Trophoblast cell (in vitro differentiated cells and primary cell): ENCODE measurements at regions not wholly inside any gene's neighbourhood (a gene's known extent, or its start where the extent isn't known, plus 50 kb on each side); places are given as distances from the start of the nearest gene placed in this dataset.
"Not testable (repeated sequence)": the region's sequence is repeated elsewhere in the genome, so short reads cannot be mapped to it uniquely, and the experiment has no call there.

Experiments
- DNase-seq, 2 donors: peaks; one replicate each; pipeline ENCODE4 v3.0.0-alpha.2; 2016
- H2AFZ ChIP-seq: 2 replicates; pipeline ENCODE4 v1.6.1; 2013; ENCODE audit warnings: low read length, moderate library complexity, mild to moderate bottlenecking; ENCODE audit not compliant: insufficient read depth, poor library complexity
- H2AK5ac ChIP-seq: 2 replicates; pipeline ENCODE4 v1.6.1; 2013; ENCODE audit warnings: mild to moderate bottlenecking, low read length
- H2BK120ac ChIP-seq: 2 replicates; pipeline ENCODE4 v1.6.1; 2013; ENCODE audit warnings: low read length, mild to moderate bottlenecking, moderate library complexity; ENCODE audit not compliant: insufficient read depth, poor library complexity
- H2BK12ac ChIP-seq: 2 replicates; pipeline ENCODE4 v1.6.1; 2013; ENCODE audit warnings: mild to moderate bottlenecking, low read length, moderate library complexity
- H2BK5ac ChIP-seq: 2 replicates; pipeline ENCODE4 v1.6.1; 2013; ENCODE audit warnings: low read length, low read depth, moderate library complexity, mild to moderate bottlenecking; ENCODE audit not compliant: poor library complexity
- H3K14ac ChIP-seq: 2 replicates; pipeline ENCODE4 v1.6.1; 2013; ENCODE audit warnings: mild to moderate bottlenecking, low read length
- H3K18ac ChIP-seq: 2 replicates; pipeline ENCODE4 v1.6.1; 2013; ENCODE audit warnings: mild to moderate bottlenecking, low read length
- H3K23ac ChIP-seq: 2 replicates; pipeline ENCODE4 v1.6.1; 2013; ENCODE audit warnings: low read length
- H3K27ac ChIP-seq: 2 replicates; pipeline ENCODE4 v1.5.1; 2013; ENCODE audit warnings: low read depth, mild to moderate bottlenecking, inconsistent platforms, low read length, moderate library complexity
- H3K27me3 ChIP-seq: 2 replicates; pipeline ENCODE4 v1.6.1; 2013; ENCODE audit warnings: inconsistent platforms, mild to moderate bottlenecking, low read length, moderate library complexity; ENCODE audit not compliant: insufficient read depth
- H3K36me3 ChIP-seq, 2 experiments: 1 replicate in 1 of 2; 2 replicates in 1 of 2; pipeline ENCODE4 v1.6.1; 2013; ENCODE audit warnings: low read length in 2 of 2, mild to moderate bottlenecking in 2 of 2, moderate library complexity in 1 of 2; ENCODE audit not compliant: insufficient read depth in 2 of 2, control insufficient read depth in 1 of 2
- H3K4ac ChIP-seq: 2 replicates; pipeline ENCODE4 v1.6.1; 2013; ENCODE audit warnings: low read depth, mild to moderate bottlenecking, low read length, moderate library complexity
- H3K4me1 ChIP-seq, 2 experiments: 1 replicate in 1 of 2; 2 replicates in 1 of 2; pipeline ENCODE4 v1.6.1; 2013; ENCODE audit warnings: low read length in 2 of 2, mild to moderate bottlenecking in 2 of 2, moderate library complexity in 1 of 2; ENCODE audit not compliant: insufficient read depth in 2 of 2, control insufficient read depth in 1 of 2
- H3K4me2 ChIP-seq: 2 replicates; pipeline ENCODE4 v1.6.1; 2013; ENCODE audit warnings: inconsistent platforms, mild to moderate bottlenecking, low read length, moderate library complexity
- H3K4me3 ChIP-seq: 2 replicates; pipeline ENCODE4 v1.5.1; 2013; ENCODE audit warnings: mild to moderate bottlenecking, low read depth, low read length, inconsistent platforms
- H3K79me1 ChIP-seq: one replicate; pipeline ENCODE4 v1.6.1; 2013; ENCODE audit warnings: low read length
- H3K79me2 ChIP-seq: 2 replicates; pipeline ENCODE4 v1.6.1; 2013; ENCODE audit warnings: low read length, mild to moderate bottlenecking; ENCODE audit not compliant: control insufficient read depth, insufficient read depth, poor library complexity
- H3K9ac ChIP-seq: 2 replicates; pipeline ENCODE4 v1.6.1; 2013; ENCODE audit warnings: mild to moderate bottlenecking, low read length
- H3K9me3 ChIP-seq: 2 replicates; pipeline ENCODE4 v1.6.1; 2013; ENCODE audit warnings: low read depth, mild to moderate bottlenecking, control low read depth, inconsistent platforms, low read length; ENCODE audit not compliant: insufficient read depth
- H4K12ac ChIP-seq: 2 replicates; pipeline ENCODE4 v1.6.1; 2013; ENCODE audit warnings: low read depth, mild to moderate bottlenecking, low read length, moderate library complexity
- H4K8ac ChIP-seq: 2 replicates; pipeline ENCODE4 v1.6.1; 2013; ENCODE audit warnings: low read depth, mild to moderate bottlenecking, low read length, moderate library complexity
- H4K91ac ChIP-seq: one replicate; pipeline ENCODE4 v1.6.1; 2013; ENCODE audit warnings: low read depth, mild to moderate bottlenecking, low read length, moderate library complexity
- WGBS: extraction: QIAGEN DNeasy Blood & Tissue Kit; methylation state at CpG from one replicate; pipeline ENCODE4 v1.1.7; 2013; ENCODE audit warnings: missing lambda C conversion rate; ENCODE audit not compliant: insufficient read length, insufficient coverage; ENCODE audit errors: extremely low coverage; 5-methylcytosine and 5-hydroxymethylcytosine counted together

DNA sequence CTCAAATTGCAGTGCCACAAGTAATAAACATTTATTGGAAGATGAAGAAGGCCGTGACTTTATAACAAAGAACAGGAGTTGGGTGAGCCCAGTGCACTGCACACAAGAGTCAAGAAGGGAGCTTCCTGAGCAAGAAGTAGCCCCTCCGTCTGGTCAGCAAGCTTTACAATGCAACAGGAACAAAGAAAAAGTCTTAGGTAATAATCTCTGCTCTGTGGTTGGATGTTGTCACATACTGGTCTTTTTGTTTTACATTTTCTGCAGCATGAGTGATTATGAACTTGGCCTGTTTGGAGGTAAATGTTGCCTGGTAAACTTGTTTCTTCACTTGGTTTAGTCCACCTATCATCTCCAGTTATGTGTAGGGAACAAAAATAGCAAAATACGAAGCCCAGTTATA, 157.2 kb downstream of the KDM5D start:
- Histone ChIP-seq H3K9me3 (no peaks in the 10 kb centered on the region), H3K79me2 (no peaks in the 10 kb centered on the region), H2BK12ac (no peak overlapping the region), H4K91ac (no peak overlapping the region), H3K79me1 (no peaks in the 10 kb centered on the region), H3K4me1 (no peaks in the 10 kb centered on the region), H3K4ac (no peak overlapping the region), H3K27me3 (no peaks in the 10 kb centered on the region), H3K18ac (no peak overlapping the region), H4K12ac (no peak overlapping the region), H4K8ac (no peak overlapping the region), H2BK5ac (no peak overlapping the region), H2BK120ac (no peak overlapping the region), H3K9ac (no peak overlapping the region), H2AFZ (no peak overlapping the region), H3K36me3 (peaks cover 4% of the 10 kb centered on the region in 2 experiments), H3K14ac (no peak overlapping the region), H3K4me2 (no peak overlapping the region), H3K4me3 (no peak overlapping the region), H3K23ac (no peak overlapping the region), H2AK5ac (no peak overlapping the region), H3K27ac (no peak overlapping the region)
- no peak for DNase-seq
- WGBS = no CpG with 5 or more reads among the region's 3 CpGs

DNA sequence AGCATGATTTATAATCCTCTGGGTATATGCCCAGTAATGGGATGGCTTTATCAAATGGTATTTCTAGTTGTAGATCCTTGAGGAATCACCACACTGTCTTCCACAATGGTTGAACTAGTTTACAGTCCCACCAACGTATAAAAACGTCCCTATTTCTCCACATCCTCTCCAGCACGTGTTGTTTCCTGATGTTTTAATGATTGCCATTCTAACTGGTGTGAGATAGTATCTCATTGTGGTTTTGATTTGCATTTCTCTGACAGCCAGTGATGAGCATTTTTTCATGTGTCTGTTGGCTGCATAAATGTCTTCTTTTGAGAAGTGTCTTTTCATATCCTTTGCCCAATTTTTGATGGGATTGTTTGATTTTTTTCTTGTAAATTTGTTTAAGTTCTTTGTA, 163.5 kb downstream of the KDM5D start:
- H4K91ac ChIP-seq, H3K27me3 ChIP-seq, DNase-seq, H3K4me2 ChIP-seq, H2BK5ac ChIP-seq, H2AK5ac ChIP-seq, H4K8ac ChIP-seq, H3K23ac ChIP-seq, H3K4me3 ChIP-seq, H3K4me1 ChIP-seq, H4K12ac ChIP-seq, H3K79me2 ChIP-seq, H3K79me1 ChIP-seq, H3K9me3 ChIP-seq, H3K36me3 ChIP-seq, H3K9ac ChIP-seq, H2BK120ac ChIP-seq, H3K14ac ChIP-seq, H3K4ac ChIP-seq, H3K18ac ChIP-seq, H2AFZ ChIP-seq, H2BK12ac ChIP-seq, H3K27ac ChIP-seq: not testable (repeated sequence)
- no CpG with 5 or more reads among the region's 3 CpGs for WGBS

DNA sequence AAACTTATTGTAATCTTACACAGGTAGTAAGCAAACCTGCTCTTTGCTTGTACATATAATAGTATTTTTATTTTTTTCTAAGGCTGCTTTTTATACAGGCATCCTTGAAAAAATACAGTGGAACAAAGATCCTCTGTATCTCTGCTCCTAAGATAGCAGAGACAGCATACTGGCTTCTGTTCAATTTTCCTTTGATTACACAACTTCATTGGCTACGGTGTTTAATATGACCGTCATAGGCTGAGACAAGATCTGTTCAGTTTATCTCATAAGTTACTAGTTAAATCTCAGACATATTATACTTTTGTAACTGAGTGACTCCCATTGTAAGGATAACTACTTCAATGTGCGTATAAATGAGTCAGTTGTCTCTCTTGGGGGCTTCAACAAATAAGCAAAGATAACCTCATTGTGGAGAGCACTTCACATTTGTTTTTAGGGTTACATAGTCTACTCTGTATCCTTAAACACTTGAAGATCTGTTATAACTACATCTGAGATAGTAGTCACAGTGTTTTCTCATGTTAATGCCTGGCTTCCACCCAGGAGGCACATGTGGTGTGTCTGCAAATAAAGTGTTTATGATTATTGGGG, 166.1 kb downstream of the KDM5D start:
- Histone ChIP-seq H3K14ac (no peak overlapping the region), H3K4me2 (no peak overlapping the region), H3K9ac (no peak overlapping the region), H2BK120ac (no peak overlapping the region), H4K12ac (no peak overlapping the region), H3K9me3 (no peaks in the 10 kb centered on the region), H3K18ac (no peak overlapping the region), H2BK5ac (no peak overlapping the region), H2AK5ac (no peak overlapping the region), H3K4me1 (no peaks in the 10 kb centered on the region), H3K36me3 (peaks cover 1% of the 10 kb centered on the region in 2 experiments), H3K4ac (no peak overlapping the region), H3K27ac (no peak overlapping the region), H2AFZ (no peak overlapping the region), H3K79me1 (no peaks in the 10 kb centered on the region), H3K4me3 (no peak overlapping the region), H2BK12ac (no peak overlapping the region), H3K79me2 (no peaks in the 10 kb centered on the region), H3K27me3 (no peaks in the 10 kb centered on the region), H4K8ac (no peak overlapping the region), H4K91ac (no peak overlapping the region), H3K23ac (no peak overlapping the region)
- no CpG with 5 or more reads among the region's 3 CpGs for WGBS
- DNase-seq = no peak

DNA sequence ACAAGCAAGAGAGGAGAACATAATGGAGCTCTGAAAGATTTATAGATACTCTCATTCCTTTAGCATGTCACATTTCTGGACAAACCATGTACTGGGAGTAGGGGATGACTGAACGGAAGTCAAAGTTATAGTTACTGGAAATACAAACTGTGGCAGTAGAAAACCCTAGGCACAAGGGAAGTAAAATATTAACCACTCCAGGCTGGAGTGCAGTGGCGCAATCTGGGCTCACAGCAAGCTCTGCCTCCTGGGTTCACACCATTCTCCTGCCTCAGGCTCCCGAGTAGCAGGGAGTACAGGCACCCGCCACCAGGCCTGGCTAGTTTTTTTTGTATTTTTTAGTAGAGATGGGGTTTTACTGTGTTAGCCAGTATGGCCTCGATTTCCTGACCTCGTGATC, 167.3 kb downstream of the KDM5D start:
- no peak for DNase-seq
- H2BK12ac ChIP-seq = no peak overlapping the region
- no peak overlapping the region for H2AK5ac ChIP-seq
- H4K91ac ChIP-seq = no peak overlapping the region
- H2AFZ ChIP-seq = no peak overlapping the region
- no peak overlapping the region for H3K4me2 ChIP-seq
- H3K4ac ChIP-seq = no peak overlapping the region
- H3K27me3 ChIP-seq = no peaks in the 10 kb centered on the region
- H3K18ac ChIP-seq = no peak overlapping the region
- H3K14ac ChIP-seq = no peak overlapping the region
- H3K4me1 ChIP-seq = no peaks in the 10 kb centered on the region
- no peaks in the 10 kb centered on the region for H3K9me3 ChIP-seq
- H3K4me3 ChIP-seq = no peak overlapping the region
- no peak overlapping the region for H2BK120ac ChIP-seq
- no peaks in the 10 kb centered on the region for H3K79me1 ChIP-seq
- H3K36me3 ChIP-seq = peaks cover 1% of the 10 kb centered on the region in 2 experiments
- no CpG with 5 or more reads among the region's 6 CpGs for WGBS
- no peaks in the 10 kb centered on the region for H3K79me2 ChIP-seq
- H3K23ac ChIP-seq = no peak overlapping the region
- no peak overlapping the region for H4K8ac ChIP-seq
- H3K27ac ChIP-seq = no peak overlapping the region
- H4K12ac ChIP-seq = no peak overlapping the region
- H2BK5ac ChIP-seq = no peak overlapping the region
- no peak overlapping the region for H3K9ac ChIP-seq
